ENCODE measurements at regions not wholly inside any gene's neighbourhood (a gene's known extent, or its start where the extent isn't known, plus 50 kb on each side); places are given as distances from the start of the nearest gene placed in this dataset.
"Not testable (repeated sequence)": the region's sequence is repeated elsewhere in the genome, so short reads cannot be mapped to it uniquely, and the experiment has no call there.

- no peak overlapping the region for H3K27ac ChIP-seq (ENCODE audit: low read depth in 1 of 2, low read length in 1 of 2)
- H3K36me3 ChIP-seq (ENCODE audit: control insufficient read depth in 2 of 2, insufficient read depth in 2 of 2, low read length in 1 of 2), result no peaks in the 10 kb centered on the region
- no peaks in the 10 kb centered on the region for H3K27me3 ChIP-seq (ENCODE audit: control insufficient read depth in 2 of 2, insufficient read depth in 1 of 2, low read length in 1 of 2)
- no peaks in the 10 kb centered on the region for H3K9me3 ChIP-seq (ENCODE audit: control insufficient read depth in 2 of 2, insufficient read depth in 1 of 2, low read length in 1 of 2)
- no peak for DNase-seq (ENCODE audit: low read depth in 6 of 9, low spot score in 9 of 9)
- 95% methylated on average over 3 of the region's 3 CpGs for WGBS
- H3K4me1 ChIP-seq (ENCODE audit: control insufficient read depth in 2 of 2, insufficient read depth in 2 of 2, low read length in 2 of 2), result no peaks in the 10 kb centered on the region
- no peak overlapping the region for H3K4me3 ChIP-seq (ENCODE audit: low read length in 2 of 2)
Measured at GRCh38 chr4:24209131-24209530, 319.3 kb upstream of the PPARGC1A start.

- H3K4me1 ChIP-seq (ENCODE audit: control insufficient read depth in 2 of 2, insufficient read depth in 2 of 2, low read length in 2 of 2), result no peaks in the 10 kb centered on the region
- no peak overlapping the region for H3K27ac ChIP-seq (ENCODE audit: low read depth in 1 of 2, low read length in 1 of 2)
- WGBS, result 97% methylated on average over 3 of the region's 3 CpGs
- H3K9me3 ChIP-seq (ENCODE audit: control insufficient read depth in 2 of 2, insufficient read depth in 1 of 2, low read length in 1 of 2), result no peaks in the 10 kb centered on the region
- no peaks in the 10 kb centered on the region for H3K27me3 ChIP-seq (ENCODE audit: control insufficient read depth in 2 of 2, insufficient read depth in 1 of 2, low read length in 1 of 2)
- H3K36me3 ChIP-seq (ENCODE audit: control insufficient read depth in 2 of 2, insufficient read depth in 2 of 2, low read length in 1 of 2), result no peaks in the 10 kb centered on the region
- no peak for DNase-seq (ENCODE audit: low read depth in 6 of 9, low spot score in 9 of 9)
- no peak overlapping the region for H3K4me3 ChIP-seq (ENCODE audit: low read length in 2 of 2)
Measured at GRCh38 chr4:24208691-24209090, 318.8 kb upstream of the PPARGC1A start.

GRCh38 chr4:24204708-24205107 is 314.9 kb upstream of the PPARGC1A start:
- DNase-seq (ENCODE audit: low read depth in 6 of 9, low spot score in 9 of 9); H3K9me3 ChIP-seq (ENCODE audit: control insufficient read depth in 2 of 2, insufficient read depth in 1 of 2, low read length in 1 of 2); H3K27me3 ChIP-seq (ENCODE audit: control insufficient read depth in 2 of 2, insufficient read depth in 1 of 2, low read length in 1 of 2); H3K4me1 ChIP-seq (ENCODE audit: control insufficient read depth in 2 of 2, insufficient read depth in 2 of 2, low read length in 2 of 2); H3K4me3 ChIP-seq (ENCODE audit: low read length in 2 of 2); H3K36me3 ChIP-seq (ENCODE audit: control insufficient read depth in 2 of 2, insufficient read depth in 2 of 2, low read length in 1 of 2); H3K27ac ChIP-seq (ENCODE audit: low read depth in 1 of 2, low read length in 1 of 2): not testable (repeated sequence)
- 80% methylated on average over 8 of the region's 8 CpGs for WGBS

- Histone ChIP-seq H3K27ac (ENCODE audit: low read depth in 1 of 2, low read length in 1 of 2) (no peak overlapping the region), H3K4me1 (ENCODE audit: control insufficient read depth in 2 of 2, insufficient read depth in 2 of 2, low read length in 2 of 2) (no peaks in the 10 kb centered on the region), H3K4me3 (ENCODE audit: low read length in 2 of 2) (no peak overlapping the region), H3K27me3 (ENCODE audit: control insufficient read depth in 2 of 2, insufficient read depth in 1 of 2, low read length in 1 of 2) (no peaks in the 10 kb centered on the region), H3K9me3 (ENCODE audit: control insufficient read depth in 2 of 2, insufficient read depth in 1 of 2, low read length in 1 of 2) (no peaks in the 10 kb centered on the region), H3K36me3 (ENCODE audit: control insufficient read depth in 2 of 2, insufficient read depth in 2 of 2, low read length in 1 of 2) (no peaks in the 10 kb centered on the region)
- DNase-seq (ENCODE audit: low read depth in 6 of 9, low spot score in 9 of 9), result no peak
- WGBS, result 60% methylated on average over 2 of the region's 2 CpGs
Measured at GRCh38 chr4:24203926-24204325, 314.1 kb upstream of the PPARGC1A start.

- H3K27me3 ChIP-seq (ENCODE audit: control insufficient read depth in 2 of 2, insufficient read depth in 1 of 2, low read length in 1 of 2), result no peaks in the 10 kb centered on the region
- 86% methylated on average over 1 of the region's 1 CpG for WGBS
- H3K4me3 ChIP-seq (ENCODE audit: low read length in 2 of 2), result no peak overlapping the region
- H3K36me3 ChIP-seq (ENCODE audit: control insufficient read depth in 2 of 2, insufficient read depth in 2 of 2, low read length in 1 of 2), result no peaks in the 10 kb centered on the region
- no peaks in the 10 kb centered on the region for H3K4me1 ChIP-seq (ENCODE audit: control insufficient read depth in 2 of 2, insufficient read depth in 2 of 2, low read length in 2 of 2)
- DNase-seq (ENCODE audit: low read depth in 6 of 9, low spot score in 9 of 9), result no peak
- H3K27ac ChIP-seq (ENCODE audit: low read depth in 1 of 2, low read length in 1 of 2), result no peak overlapping the region
- no peaks in the 10 kb centered on the region for H3K9me3 ChIP-seq (ENCODE audit: control insufficient read depth in 2 of 2, insufficient read depth in 1 of 2, low read length in 1 of 2)
Measured at GRCh38 chr4:24202579-24202978, 312.7 kb upstream of the PPARGC1A start.

GRCh38 chr4:24197955-24198354 is 308.1 kb upstream of the PPARGC1A start:
- Histone ChIP-seq H3K36me3 (ENCODE audit: control insufficient read depth in 2 of 2, insufficient read depth in 2 of 2, low read length in 1 of 2) (no peaks in the 10 kb centered on the region), H3K4me3 (ENCODE audit: low read length in 2 of 2) (no peak overlapping the region), H3K27ac (ENCODE audit: low read depth in 1 of 2, low read length in 1 of 2) (no peak overlapping the region)

GRCh38 chr4:24196785-24197184 is 306.9 kb upstream of the PPARGC1A start:
- WGBS, result 87% methylated on average over 1 of the region's 1 CpG
- Histone ChIP-seq H3K4me3 (ENCODE audit: low read length in 2 of 2) (no peak overlapping the region), H3K9me3 (ENCODE audit: control insufficient read depth in 2 of 2, insufficient read depth in 1 of 2, low read length in 1 of 2) (no peaks in the 10 kb centered on the region), H3K27ac (ENCODE audit: low read depth in 1 of 2, low read length in 1 of 2) (no peak overlapping the region), H3K27me3 (ENCODE audit: control insufficient read depth in 2 of 2, insufficient read depth in 1 of 2, low read length in 1 of 2) (no peaks in the 10 kb centered on the region), H3K4me1 (ENCODE audit: control insufficient read depth in 2 of 2, insufficient read depth in 2 of 2, low read length in 2 of 2) (no peaks in the 10 kb centered on the region), H3K36me3 (ENCODE audit: control insufficient read depth in 2 of 2, insufficient read depth in 2 of 2, low read length in 1 of 2) (no peaks in the 10 kb centered on the region)
- no peak for DNase-seq (ENCODE audit: low read depth in 6 of 9, low spot score in 9 of 9)

More at GRCh38 chr4:24197955-24198354, 308.1 kb upstream of the PPARGC1A start:
- DNase-seq (ENCODE audit: low read depth in 6 of 9, low spot score in 9 of 9), result no peak
- Histone ChIP-seq H3K9me3 (ENCODE audit: control insufficient read depth in 2 of 2, insufficient read depth in 1 of 2, low read length in 1 of 2) (no peaks in the 10 kb centered on the region), H3K27me3 (ENCODE audit: control insufficient read depth in 2 of 2, insufficient read depth in 1 of 2, low read length in 1 of 2) (no peaks in the 10 kb centered on the region), H3K4me1 (ENCODE audit: control insufficient read depth in 2 of 2, insufficient read depth in 2 of 2, low read length in 2 of 2) (no peaks in the 10 kb centered on the region)

GRCh38 chr4:24195991-24196736 is 306.3 kb upstream of the PPARGC1A start:
- H3K36me3 ChIP-seq (ENCODE audit: control insufficient read depth in 2 of 2, insufficient read depth in 2 of 2, low read length in 1 of 2), result no peaks in the 10 kb centered on the region
- H3K27ac ChIP-seq (ENCODE audit: low read depth in 1 of 2, low read length in 1 of 2), result no peak overlapping the region
- no peak for DNase-seq (ENCODE audit: low read depth in 6 of 9, low spot score in 9 of 9)
- WGBS, result 84% methylated on average over 3 of the region's 3 CpGs
- no peaks in the 10 kb centered on the region for H3K9me3 ChIP-seq (ENCODE audit: control insufficient read depth in 2 of 2, insufficient read depth in 1 of 2, low read length in 1 of 2)
- no peaks in the 10 kb centered on the region for H3K4me1 ChIP-seq (ENCODE audit: control insufficient read depth in 2 of 2, insufficient read depth in 2 of 2, low read length in 2 of 2)
- no peak overlapping the region for H3K4me3 ChIP-seq (ENCODE audit: low read length in 2 of 2)
- H3K27me3 ChIP-seq (ENCODE audit: control insufficient read depth in 2 of 2, insufficient read depth in 1 of 2, low read length in 1 of 2), result no peaks in the 10 kb centered on the region

GRCh38 chr4:24192018-24192641 is 302.3 kb upstream of the PPARGC1A start:
- DNase-seq (ENCODE audit: low read depth in 6 of 9, low spot score in 9 of 9), result no peak
- WGBS, result 86% methylated on average over 6 of the region's 6 CpGs
- Histone ChIP-seq H3K36me3 (ENCODE audit: control insufficient read depth in 2 of 2, insufficient read depth in 2 of 2, low read length in 1 of 2) (no peaks in the 10 kb centered on the region), H3K9me3 (ENCODE audit: control insufficient read depth in 2 of 2, insufficient read depth in 1 of 2, low read length in 1 of 2) (no peaks in the 10 kb centered on the region), H3K27me3 (ENCODE audit: control insufficient read depth in 2 of 2, insufficient read depth in 1 of 2, low read length in 1 of 2) (no peaks in the 10 kb centered on the region), H3K4me1 (ENCODE audit: control insufficient read depth in 2 of 2, insufficient read depth in 2 of 2, low read length in 2 of 2) (no peaks in the 10 kb centered on the region), H3K27ac (ENCODE audit: low read depth in 1 of 2, low read length in 1 of 2) (no peak overlapping the region), H3K4me3 (ENCODE audit: low read length in 2 of 2) (no peak overlapping the region)
